ENCODE measurements at regions not wholly inside any gene's neighbourhood (a gene's known extent, or its start where the extent isn't known, plus 50 kb on each side); places are given as distances from the start of the nearest gene placed in this dataset.

- H3K9ac ChIP-seq (ENCODE audit: low read length), result no peak overlapping the region
- H3K4me3 ChIP-seq (ENCODE audit: insufficient read depth, low read length, poor library complexity, severe bottlenecking), result no peak overlapping the region
- no peak for TF ChIP-seq EZH2phosphoT487 (conservative IDR thresholded peaks at IDR 0.05; ENCODE audit: low read length)
- TF ChIP-seq CTCF (IDR thresholded peaks at IDR 0.05; ENCODE audit: insufficient read depth, low read length, poor library complexity, severe bottlenecking), result no peak
- no peaks in the 10 kb centered on the region for H3K9me2 ChIP-seq (replicated peaks; ENCODE audit: insufficient read depth, low read length)
- H3K4me2 ChIP-seq (ENCODE audit: low read depth, low read length, poor library complexity, severe bottlenecking), result no peak overlapping the region
- no peak overlapping the region for H2AFZ ChIP-seq (ENCODE audit: low read depth, low read length, severe bottlenecking)
- no peaks in the 10 kb centered on the region for H3K9me3 ChIP-seq (ENCODE audit: insufficient read depth, low read length)
- H3K36me3 ChIP-seq (ENCODE audit: low read length), result no peaks in the 10 kb centered on the region
- H3K79me2 ChIP-seq (ENCODE audit: insufficient read depth, low read length), result no peaks in the 10 kb centered on the region
- no peak overlapping the region for H3K27ac ChIP-seq (ENCODE audit: low read depth, low read length)
- no peaks in the 10 kb centered on the region; the same call in 1 of the 2 replicates for H3K27me3 ChIP-seq (ENCODE audit: low read length)
- no peaks in the 10 kb centered on the region for H4K20me1 ChIP-seq (ENCODE audit: low read depth, low read length)
- H3F3A ChIP-seq (ENCODE audit: insufficient read depth), result no peaks in the 10 kb centered on the region
Observed at GRCh38 chr18:37734406-37734805, 168.8 kb upstream of the CELF4 start.

GRCh38 chr18:37729716-37730115, 164.1 kb upstream of the CELF4 start:
- H3K9me3 ChIP-seq (ENCODE audit: insufficient read depth, low read length), result no peaks in the 10 kb centered on the region
- no peak overlapping the region for H3K4me3 ChIP-seq (ENCODE audit: insufficient read depth, low read length, poor library complexity, severe bottlenecking)
- no peaks in the 10 kb centered on the region for H4K20me1 ChIP-seq (ENCODE audit: low read depth, low read length)
- H3K27me3 ChIP-seq (ENCODE audit: low read length), result no peaks in the 10 kb centered on the region
- no peak overlapping the region for H3K9ac ChIP-seq (ENCODE audit: low read length)
- H3K79me2 ChIP-seq (ENCODE audit: insufficient read depth, low read length), result no peaks in the 10 kb centered on the region
- H3K36me3 ChIP-seq (ENCODE audit: low read length), result no peaks in the 10 kb centered on the region
- H2AFZ ChIP-seq (ENCODE audit: low read depth, low read length, severe bottlenecking), result no peak overlapping the region
- H3K27ac ChIP-seq (ENCODE audit: low read depth, low read length), result no peak overlapping the region
- no peaks in the 10 kb centered on the region for H3F3A ChIP-seq (ENCODE audit: insufficient read depth)
- no peaks in the 10 kb centered on the region for H3K9me2 ChIP-seq (replicated peaks; ENCODE audit: insufficient read depth, low read length)
- no peak for TF ChIP-seq EZH2phosphoT487 (conservative IDR thresholded peaks at IDR 0.05; ENCODE audit: low read length)
- TF ChIP-seq CTCF (IDR thresholded peaks at IDR 0.05; ENCODE audit: insufficient read depth, low read length, poor library complexity, severe bottlenecking), result no peak
- H3K4me2 ChIP-seq (ENCODE audit: low read depth, low read length, poor library complexity, severe bottlenecking), result no peak overlapping the region

DNA sequence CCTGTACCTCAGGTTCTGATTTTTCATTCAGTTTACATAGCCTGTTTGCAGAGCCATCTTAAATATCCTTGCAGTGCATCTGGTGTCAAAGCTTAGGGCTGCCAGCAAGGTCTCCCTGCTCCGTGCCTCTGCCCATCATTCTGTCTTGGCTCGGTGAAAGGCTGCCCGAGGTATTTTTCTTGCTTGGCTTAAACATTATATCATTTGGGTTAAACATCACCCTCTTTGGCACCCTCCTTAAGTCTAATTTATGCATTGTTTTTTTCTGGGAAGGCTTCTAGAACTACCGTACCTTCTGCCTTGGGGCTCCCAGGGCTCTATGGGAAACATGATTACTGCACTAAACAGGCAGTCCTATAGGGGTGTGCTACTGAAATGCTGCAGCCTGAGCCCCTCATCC, 158.6 kb upstream of the CELF4 start:
- Histone ChIP-seq H3K79me2 (ENCODE audit: insufficient read depth, low read length) (no peaks in the 10 kb centered on the region), H3F3A (ENCODE audit: insufficient read depth) (no peaks in the 10 kb centered on the region), H3K9me2 (replicated peaks; ENCODE audit: insufficient read depth, low read length) (no peaks in the 10 kb centered on the region), H3K27me3 (ENCODE audit: low read length) (no peaks in the 10 kb centered on the region), H3K9ac (ENCODE audit: low read length) (no peak overlapping the region), H3K9me3 (ENCODE audit: insufficient read depth, low read length) (no peaks in the 10 kb centered on the region), H2AFZ (ENCODE audit: low read depth, low read length, severe bottlenecking) (no peak overlapping the region), H3K4me3 (ENCODE audit: insufficient read depth, low read length, poor library complexity, severe bottlenecking) (no peak overlapping the region), H4K20me1 (ENCODE audit: low read depth, low read length) (no peaks in the 10 kb centered on the region), H3K4me2 (ENCODE audit: low read depth, low read length, poor library complexity, severe bottlenecking) (no peak overlapping the region), H3K36me3 (ENCODE audit: low read length) (no peaks in the 10 kb centered on the region), H3K27ac (ENCODE audit: low read depth, low read length) (no peak overlapping the region)
- TF ChIP-seq EZH2phosphoT487 (conservative IDR thresholded peaks at IDR 0.05; ENCODE audit: low read length) (no peak), CTCF (IDR thresholded peaks at IDR 0.05; ENCODE audit: insufficient read depth, low read length, poor library complexity, severe bottlenecking) (no peak)

Measured in SU-DHL-6 (cell line).